ENCODE measurements at regions not wholly inside any gene's neighbourhood (a gene's known extent, or its start where the extent isn't known, plus 50 kb on each side); places are given as distances from the start of the nearest gene placed in this dataset.

GRCh38 chr19:34824686-34825085 lies 51.7 kb upstream of the ZNF599 start:
- no peak for DNase-seq (ENCODE audit: insufficient read length, low spot score)
- FAIRE-seq: no peak

All from HTR-8/SVneo (cell line).